ENCODE measurements at regions not wholly inside any gene's neighbourhood (a gene's known extent, or its start where the extent isn't known, plus 50 kb on each side); places are given as distances from the start of the nearest gene placed in this dataset.

GRCh38 chr10:21087476-21087875 is 190.4 kb upstream of the NEBL start:
- no peak for TF ChIP-seq CTCF (IDR thresholded peaks at IDR 0.05; ENCODE audit: partially characterized antibody, unreplicated experiment)
- peaks cover 5% of the 10 kb centered on the region for H3K27me3 Mint-ChIP-seq (ENCODE audit: unreplicated experiment)
- no peak overlapping the region for H3K4me3 Mint-ChIP-seq (ENCODE audit: unreplicated experiment)
- no peak for DNase-seq
- H3K4me1 Mint-ChIP-seq (ENCODE audit: low read depth, unreplicated experiment): no peaks in the 10 kb centered on the region
- H3K36me3 Mint-ChIP-seq (ENCODE audit: unreplicated experiment): no peaks in the 10 kb centered on the region
- H3K9me3 Mint-ChIP-seq (ENCODE audit: unreplicated experiment): peaks cover 2% of the 10 kb centered on the region
- no peak overlapping the region for H3K27ac Mint-ChIP-seq (ENCODE audit: unreplicated experiment)

GRCh38 chr10:21084700-21085099 is 187.6 kb upstream of the NEBL start:
- no peak for TF ChIP-seq CTCF (IDR thresholded peaks at IDR 0.05; ENCODE audit: partially characterized antibody, unreplicated experiment)

DNA sequence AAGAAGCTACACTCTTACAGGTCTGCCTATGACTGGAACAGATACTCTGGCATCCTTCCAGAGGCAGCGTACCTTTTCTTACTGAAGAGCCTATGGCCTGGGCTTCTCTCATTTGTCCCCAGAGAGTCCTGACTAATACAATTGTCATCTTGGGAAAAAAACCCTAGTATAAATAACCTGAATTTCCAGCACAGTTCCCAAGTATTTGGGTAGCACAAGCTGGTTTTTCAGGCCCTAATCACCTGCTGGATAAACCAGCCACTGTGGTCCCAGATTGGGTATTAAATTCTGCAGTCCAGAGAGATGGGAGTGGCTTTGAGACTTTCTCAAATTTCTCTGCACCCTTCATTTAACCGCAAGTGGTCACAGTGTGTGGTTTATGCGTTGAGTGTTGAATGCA is 186.8 kb upstream of the NEBL start:
- no peak overlapping the region for H3K27ac Mint-ChIP-seq (ENCODE audit: unreplicated experiment)
- no peak for DNase-seq
- no peak overlapping the region for H3K4me3 Mint-ChIP-seq (ENCODE audit: unreplicated experiment)
- no peaks in the 10 kb centered on the region for H3K9me3 Mint-ChIP-seq (ENCODE audit: unreplicated experiment)
- no peak for TF ChIP-seq CTCF (IDR thresholded peaks at IDR 0.05; ENCODE audit: partially characterized antibody, unreplicated experiment)
- H3K4me1 Mint-ChIP-seq (ENCODE audit: low read depth, unreplicated experiment): no peaks in the 10 kb centered on the region
- no peaks in the 10 kb centered on the region for H3K36me3 Mint-ChIP-seq (ENCODE audit: unreplicated experiment)
- peaks cover 2% of the 10 kb centered on the region for H3K27me3 Mint-ChIP-seq (ENCODE audit: unreplicated experiment)

More at GRCh38 chr10:21084700-21085099, 187.6 kb upstream of the NEBL start:
- peaks cover 5% of the 10 kb centered on the region for H3K27me3 Mint-ChIP-seq (ENCODE audit: unreplicated experiment)
- H3K36me3 Mint-ChIP-seq (ENCODE audit: unreplicated experiment): no peaks in the 10 kb centered on the region
- DNase-seq: no peak
- no peaks in the 10 kb centered on the region for H3K9me3 Mint-ChIP-seq (ENCODE audit: unreplicated experiment)
- no peak overlapping the region for H3K4me3 Mint-ChIP-seq (ENCODE audit: unreplicated experiment)
- H3K27ac Mint-ChIP-seq (ENCODE audit: unreplicated experiment): no peak overlapping the region
- H3K4me1 Mint-ChIP-seq (ENCODE audit: low read depth, unreplicated experiment): no peaks in the 10 kb centered on the region

GRCh38 chr10:21082206-21082605 is 185.1 kb upstream of the NEBL start:
- Mint-ChIP-seq H3K27me3 (ENCODE audit: unreplicated experiment) (no peaks in the 10 kb centered on the region), H3K4me1 (ENCODE audit: low read depth, unreplicated experiment) (no peaks in the 10 kb centered on the region), H3K27ac (ENCODE audit: unreplicated experiment) (no peak overlapping the region), H3K4me3 (ENCODE audit: unreplicated experiment) (no peak overlapping the region), H3K9me3 (ENCODE audit: unreplicated experiment) (no peaks in the 10 kb centered on the region), H3K36me3 (ENCODE audit: unreplicated experiment) (no peaks in the 10 kb centered on the region)
- TF ChIP-seq CTCF (IDR thresholded peaks at IDR 0.05; ENCODE audit: partially characterized antibody, unreplicated experiment): no peak
- no peak for DNase-seq

DNA sequence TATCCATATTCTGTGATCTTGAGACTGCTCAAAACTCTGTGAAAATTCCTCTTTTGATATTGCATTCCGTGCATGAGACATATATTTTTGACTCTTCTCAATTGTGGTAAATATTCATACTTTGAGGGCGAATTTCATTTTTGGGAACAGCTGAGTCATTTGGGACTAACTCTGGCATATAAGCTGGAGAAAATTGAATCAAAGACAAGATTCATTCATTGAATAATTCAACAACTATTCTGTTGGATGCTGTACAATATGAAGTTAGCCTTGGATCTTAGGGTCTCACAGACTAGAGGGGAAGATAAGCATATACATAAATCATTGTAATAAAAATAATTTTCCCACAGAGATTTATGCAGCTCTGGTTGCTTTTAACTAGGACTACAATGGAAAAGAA is 183.2 kb upstream of the NEBL start:
- H3K27me3 Mint-ChIP-seq (ENCODE audit: unreplicated experiment): peaks cover 2% of the 10 kb centered on the region
- DNase-seq: no peak
- H3K4me3 Mint-ChIP-seq (ENCODE audit: unreplicated experiment): no peak overlapping the region
- no peaks in the 10 kb centered on the region for H3K36me3 Mint-ChIP-seq (ENCODE audit: unreplicated experiment)
- no peaks in the 10 kb centered on the region for H3K9me3 Mint-ChIP-seq (ENCODE audit: unreplicated experiment)
- H3K27ac Mint-ChIP-seq (ENCODE audit: unreplicated experiment): no peak overlapping the region
- TF ChIP-seq CTCF (IDR thresholded peaks at IDR 0.05; ENCODE audit: partially characterized antibody, unreplicated experiment): no peak
- no peaks in the 10 kb centered on the region for H3K4me1 Mint-ChIP-seq (ENCODE audit: low read depth, unreplicated experiment)
